ENCODE measurements at regions not wholly inside any gene's neighbourhood (a gene's known extent, or its start where the extent isn't known, plus 50 kb on each side); places are given as distances from the start of the nearest gene placed in this dataset.

DNA sequence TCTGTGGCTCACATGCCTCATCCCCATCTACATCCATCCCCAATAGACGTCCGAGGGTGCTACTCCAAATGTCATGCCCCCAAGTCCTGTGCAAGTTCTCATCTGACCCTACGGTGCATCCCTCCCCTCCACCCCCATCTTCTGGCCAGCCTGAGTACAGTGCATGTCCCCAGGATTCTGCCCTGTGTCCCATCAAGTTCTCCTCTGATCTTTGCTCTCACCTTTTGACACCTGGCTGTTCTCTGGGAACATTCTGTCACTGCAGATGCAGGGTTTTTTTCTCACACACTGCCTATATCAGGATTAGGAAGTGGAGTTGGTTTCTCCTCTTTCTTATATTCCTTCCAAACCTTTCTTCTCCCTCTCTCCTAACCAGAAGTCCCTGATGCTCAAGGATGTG, 377.2 kb downstream of the GADD45G start:
- Histone ChIP-seq H3K27me3 (replicated peaks) (no peaks in the 10 kb centered on the region), H3K4me3 (ENCODE audit: low read depth, low read length) (no peak overlapping the region), H3K36me3 (replicated peaks) (no peaks in the 10 kb centered on the region), H3K27ac (no peak overlapping the region)
- DNase-seq = no peak
- in situ Hi-C loops (cut with HindIII; ENCODE audit: low pct_ligation_motif_present, low sequenced_read_pairs) = no loop called here
- TF ChIP-seq, protein P1, sequence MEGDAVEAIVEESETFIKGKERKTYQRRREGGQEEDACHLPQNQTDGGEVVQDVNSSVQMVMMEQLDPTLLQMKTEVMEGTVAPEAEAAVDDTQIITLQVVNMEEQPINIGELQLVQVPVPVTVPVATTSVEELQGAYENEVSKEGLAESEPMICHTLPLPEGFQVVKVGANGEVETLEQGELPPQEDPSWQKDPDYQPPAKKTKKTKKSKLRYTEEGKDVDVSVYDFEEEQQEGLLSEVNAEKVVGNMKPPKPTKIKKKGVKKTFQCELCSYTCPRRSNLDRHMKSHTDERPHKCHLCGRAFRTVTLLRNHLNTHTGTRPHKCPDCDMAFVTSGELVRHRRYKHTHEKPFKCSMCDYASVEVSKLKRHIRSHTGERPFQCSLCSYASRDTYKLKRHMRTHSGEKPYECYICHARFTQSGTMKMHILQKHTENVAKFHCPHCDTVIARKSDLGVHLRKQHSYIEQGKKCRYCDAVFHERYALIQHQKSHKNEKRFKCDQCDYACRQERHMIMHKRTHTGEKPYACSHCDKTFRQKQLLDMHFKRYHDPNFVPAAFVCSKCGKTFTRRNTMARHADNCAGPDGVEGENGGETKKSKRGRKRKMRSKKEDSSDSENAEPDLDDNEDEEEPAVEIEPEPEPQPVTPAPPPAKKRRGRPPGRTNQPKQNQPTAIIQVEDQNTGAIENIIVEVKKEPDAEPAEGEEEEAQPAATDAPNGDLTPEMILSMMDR (IDR thresholded peaks at IDR 0.05; ENCODE audit: low read depth, low read length, missing control alignments) = no peak

DNA sequence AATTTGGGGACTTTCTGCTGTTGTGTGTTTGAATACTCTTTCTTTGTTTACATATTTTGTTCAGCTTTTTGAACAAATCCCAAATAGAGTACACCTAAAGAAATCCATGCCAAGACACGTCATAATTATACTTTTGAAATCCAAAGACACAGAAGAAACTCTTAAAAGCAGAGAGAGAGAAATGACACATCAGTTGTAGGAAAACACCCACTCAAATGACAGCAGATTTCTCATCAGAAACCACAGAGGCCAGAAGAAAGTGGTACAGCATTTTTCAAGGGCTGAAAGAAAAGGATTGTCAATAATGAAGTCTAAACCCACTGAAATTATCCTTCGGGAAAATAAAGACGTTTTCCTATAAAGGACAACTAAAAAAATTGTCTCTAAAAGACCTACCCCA, 378.6 kb downstream of the GADD45G start:
- TF ChIP-seq, protein P1 (IDR thresholded peaks at IDR 0.05; ENCODE audit: low read depth, low read length, missing control alignments) = no peak
- H3K27ac ChIP-seq = no peak overlapping the region
- H3K27me3 ChIP-seq (replicated peaks) = no peaks in the 10 kb centered on the region
- in situ Hi-C loops (cut with HindIII; ENCODE audit: low pct_ligation_motif_present, low sequenced_read_pairs) = no loop called here
- no peak overlapping the region for H3K4me3 ChIP-seq (ENCODE audit: low read depth, low read length)
- no peak for DNase-seq
- no peaks in the 10 kb centered on the region for H3K36me3 ChIP-seq (replicated peaks)

DNA sequence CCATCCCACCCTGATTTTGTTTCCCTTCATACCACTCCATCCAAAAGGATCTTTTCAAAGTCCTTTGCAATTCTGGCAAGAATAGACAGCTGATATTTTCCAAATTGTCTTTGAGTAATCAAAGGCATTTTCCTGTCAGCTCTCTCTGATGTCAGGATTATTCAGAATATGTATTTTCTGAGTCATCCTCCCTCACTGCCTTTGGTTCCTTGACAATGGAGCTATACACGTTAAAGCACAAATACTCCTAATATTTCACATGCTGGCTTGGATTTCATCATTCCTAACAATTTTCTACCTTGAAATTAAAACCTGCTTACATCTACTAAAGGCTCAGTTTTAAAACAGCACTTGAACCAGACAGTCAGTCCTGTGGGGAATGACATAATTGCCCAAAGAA, 379.4 kb downstream of the GADD45G start:
- TF ChIP-seq, protein P1 (IDR thresholded peaks at IDR 0.05; ENCODE audit: low read depth, low read length, missing control alignments) = no peak
- in situ Hi-C loops (cut with HindIII; ENCODE audit: low pct_ligation_motif_present, low sequenced_read_pairs) = no loop called here
- Histone ChIP-seq H3K27ac (no peak overlapping the region), H3K36me3 (replicated peaks) (no peaks in the 10 kb centered on the region), H3K27me3 (replicated peaks) (no peaks in the 10 kb centered on the region), H3K4me3 (ENCODE audit: low read depth, low read length) (no peak overlapping the region)
- peak; percentile 17 for DNase-seq

DNA sequence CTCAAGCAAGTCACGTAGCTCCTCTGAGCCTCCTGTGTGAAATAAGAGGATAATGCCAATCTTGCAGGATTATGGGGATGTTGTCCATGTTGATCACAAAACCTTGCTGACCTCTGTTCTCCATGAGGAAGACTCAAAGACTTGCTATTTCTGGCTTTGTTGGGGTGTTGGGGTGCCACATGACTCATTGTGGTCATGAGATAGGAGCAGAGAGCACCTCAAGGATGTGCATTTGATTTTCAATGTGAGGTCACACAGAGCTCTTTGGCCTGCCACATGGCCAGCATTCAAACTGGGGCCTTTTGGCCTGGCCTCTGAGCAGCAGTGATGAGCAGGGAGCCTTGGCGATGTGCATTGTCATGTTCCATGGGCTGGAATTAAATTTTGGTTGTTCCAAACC, 380.3 kb downstream of the GADD45G start:
- no peak for DNase-seq
- no peak overlapping the region for H3K4me3 ChIP-seq (ENCODE audit: low read depth, low read length)
- TF ChIP-seq, protein P1 (IDR thresholded peaks at IDR 0.05; ENCODE audit: low read depth, low read length, missing control alignments) = no peak
- in situ Hi-C loops (cut with HindIII; ENCODE audit: low pct_ligation_motif_present, low sequenced_read_pairs) = no loop called here
- no peak overlapping the region for H3K27ac ChIP-seq
- no peaks in the 10 kb centered on the region for H3K27me3 ChIP-seq (replicated peaks)
- H3K36me3 ChIP-seq (replicated peaks) = no peaks in the 10 kb centered on the region

DNA sequence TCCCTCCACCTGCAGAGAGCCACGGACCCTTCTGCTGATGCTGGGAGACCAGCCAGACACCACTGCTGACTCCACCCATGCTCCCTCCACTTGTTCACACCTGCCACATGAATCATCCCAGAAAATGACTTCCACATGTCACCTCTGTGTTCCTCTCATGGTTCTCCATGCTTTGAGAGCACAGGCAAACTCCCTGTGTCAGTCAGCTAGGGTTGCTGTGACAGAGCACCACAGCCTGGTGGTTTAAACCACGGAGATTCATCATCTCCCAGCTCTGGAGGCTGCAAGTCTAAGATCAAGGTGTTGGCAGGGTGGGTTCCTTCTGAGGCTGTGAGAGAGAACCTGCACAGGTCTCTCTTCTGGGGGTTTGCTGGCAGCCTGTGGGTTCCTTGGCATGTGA, 381.4 kb downstream of the GADD45G start:
- no peaks in the 10 kb centered on the region for H3K36me3 ChIP-seq (replicated peaks)
- DNase-seq = no peak
- H3K4me3 ChIP-seq (ENCODE audit: low read depth, low read length) = no peak overlapping the region
- in situ Hi-C loops (cut with HindIII; ENCODE audit: low pct_ligation_motif_present, low sequenced_read_pairs) = no loop called here
- no peaks in the 10 kb centered on the region for H3K27me3 ChIP-seq (replicated peaks)
- TF ChIP-seq, protein P1 (IDR thresholded peaks at IDR 0.05; ENCODE audit: low read depth, low read length, missing control alignments) = no peak
- no peak overlapping the region for H3K27ac ChIP-seq

DNA sequence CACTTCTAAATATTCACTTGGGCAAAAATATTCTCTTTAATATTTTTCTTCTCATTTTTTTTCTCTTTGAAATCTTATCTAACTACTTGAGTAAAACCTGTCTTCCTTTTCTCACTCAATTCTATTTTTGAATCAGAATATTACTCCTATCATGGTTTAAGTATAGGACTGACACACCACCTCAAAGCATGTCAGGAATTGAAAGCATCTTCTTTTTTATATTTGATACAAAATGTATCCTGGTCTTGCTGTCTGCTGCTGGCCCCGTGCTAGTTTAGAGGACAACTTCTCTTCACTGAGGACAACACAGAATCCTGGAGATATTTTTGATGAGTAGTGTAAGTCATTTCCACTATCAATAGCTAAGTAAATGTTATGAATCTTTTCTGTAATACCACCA, 383.6 kb downstream of the GADD45G start:
- TF ChIP-seq, protein P1 (IDR thresholded peaks at IDR 0.05; ENCODE audit: low read depth, low read length, missing control alignments) = no peak
- no peak overlapping the region for H3K27ac ChIP-seq
- no peak overlapping the region for H3K4me3 ChIP-seq (ENCODE audit: low read depth, low read length)
- H3K36me3 ChIP-seq (replicated peaks) = no peaks in the 10 kb centered on the region
- no peaks in the 10 kb centered on the region for H3K27me3 ChIP-seq (replicated peaks)
- no peak for DNase-seq
- in situ Hi-C loops (cut with HindIII; ENCODE audit: low pct_ligation_motif_present, low sequenced_read_pairs) = no loop called here

Measured in brain microvascular endothelial cell (primary cell).